Hematopoietic multipotent progenitor cell (in vitro differentiated cells): ENCODE measurements at regions not wholly inside any gene's neighbourhood (a gene's known extent, or its start where the extent isn't known, plus 50 kb on each side); places are given as distances from the start of the nearest gene placed in this dataset.
A peak's percentile ranks its signal among the peaks of the same experiment; 100 is the strongest.
"Not testable (repeated sequence)": the region's sequence is repeated elsewhere in the genome, so short reads cannot be mapped to it uniquely, and the experiment has no call there.

ENCODE experiments used
- DNase-seq, 3 donors: peaks; one replicate each; pipeline ENCODE4 v3.0.0-alpha.2; 2011 to 2015; ENCODE audit warnings: low read depth in 2 of 3, low spot score in 2 of 3

- DNase-seq = no peak
Measured at GRCh38 chr2:8118940-8119781, 562.7 kb upstream of the ID2 start.

DNA sequence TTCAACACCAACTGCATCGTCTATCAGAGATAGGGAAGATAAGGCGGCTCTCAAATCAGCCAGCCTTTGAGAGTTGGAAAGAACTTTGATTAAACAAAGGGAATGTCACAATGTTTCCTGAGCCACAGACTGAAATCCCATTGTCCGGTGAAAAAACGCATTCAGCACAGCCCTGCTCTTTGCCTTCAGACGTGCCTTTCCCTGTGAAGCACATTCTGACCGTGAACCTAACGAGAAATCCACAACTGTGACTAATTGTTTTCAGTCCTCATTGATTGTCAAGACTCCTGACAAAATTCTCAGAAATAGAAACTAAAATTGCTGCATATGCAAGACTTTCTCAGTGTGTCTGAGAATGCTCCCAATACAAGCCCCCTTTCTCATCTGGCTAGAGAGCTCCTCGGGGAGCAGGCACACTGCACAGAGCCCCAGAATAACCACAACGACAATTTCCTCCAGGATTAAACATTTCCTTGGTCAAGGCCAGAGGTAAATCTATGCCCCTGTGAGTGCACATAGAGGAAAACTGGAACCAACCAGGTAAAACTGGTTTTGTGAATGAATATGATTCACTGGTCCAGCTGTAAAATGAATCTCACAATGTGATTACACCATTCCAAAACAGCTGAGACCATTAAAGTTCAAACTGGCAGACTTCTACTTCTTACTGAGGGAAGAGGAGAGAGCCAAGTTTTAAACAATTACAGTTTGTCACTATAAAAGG lies 561.9 kb upstream of the ID2 start:
- no peak for DNase-seq

GRCh38 chr2:8120506-8120860 lies 561.4 kb upstream of the ID2 start:
- no peak for DNase-seq

DNA sequence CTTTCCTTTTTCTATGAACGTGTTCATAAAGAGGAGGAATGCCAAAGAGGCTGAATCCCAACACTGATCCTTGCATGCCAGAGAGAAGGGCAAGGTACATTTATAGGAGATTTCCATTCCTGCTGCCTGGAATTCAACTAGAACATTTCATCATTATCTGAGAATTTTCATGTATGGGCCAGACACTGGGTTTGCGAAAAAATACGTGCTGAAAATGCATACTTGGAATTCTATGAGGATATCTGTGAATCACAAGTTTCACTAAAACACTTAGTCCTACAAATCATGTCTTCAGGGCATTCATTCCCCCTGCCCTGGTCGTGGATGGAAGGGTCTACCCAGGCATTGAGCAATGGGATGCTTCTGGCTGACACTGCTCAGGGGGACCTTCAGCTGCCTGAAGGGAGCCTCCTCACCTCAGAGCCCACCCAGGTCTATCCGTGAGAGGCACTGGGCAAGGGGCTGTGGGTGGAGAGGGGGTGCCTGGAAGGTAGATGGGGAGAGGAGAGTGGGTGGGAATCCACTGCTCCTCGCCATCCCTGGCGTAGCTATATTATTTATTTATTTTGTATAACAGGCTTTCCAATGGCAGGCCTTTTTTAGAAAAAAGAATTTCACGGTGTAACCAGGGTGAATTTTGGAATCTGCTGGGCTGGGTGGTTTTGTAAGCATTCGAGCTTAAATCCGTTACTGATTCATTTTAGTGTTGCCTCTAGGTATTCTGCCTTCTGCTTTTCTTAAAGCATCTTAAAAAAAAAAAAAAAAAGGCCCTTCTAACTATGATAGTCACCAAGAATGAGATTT lies 560.6 kb upstream of the ID2 start:
- no peak for DNase-seq

- no peak for DNase-seq
Measured at GRCh38 chr2:8121826-8122513, 559.9 kb upstream of the ID2 start.

DNA sequence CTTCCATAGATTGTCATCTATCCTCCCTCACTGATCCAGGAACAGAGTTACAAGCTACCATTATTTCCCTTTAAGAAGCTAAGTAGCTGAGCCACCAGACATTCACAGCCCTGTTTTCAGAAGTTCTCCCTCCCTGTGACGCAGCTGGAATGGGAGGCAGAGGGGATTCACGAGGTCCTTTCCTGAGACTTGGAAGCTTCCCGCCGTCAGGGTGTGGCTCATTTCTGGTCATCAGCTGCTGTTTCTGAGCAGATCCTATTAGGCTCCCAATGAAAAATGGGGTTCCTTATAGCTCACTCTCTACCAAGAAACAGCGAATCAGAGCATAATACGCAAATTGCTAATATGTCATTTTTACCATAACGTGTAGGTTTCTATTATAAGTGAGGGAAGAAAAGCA lies 559.3 kb upstream of the ID2 start:
- no peak for DNase-seq

DNA sequence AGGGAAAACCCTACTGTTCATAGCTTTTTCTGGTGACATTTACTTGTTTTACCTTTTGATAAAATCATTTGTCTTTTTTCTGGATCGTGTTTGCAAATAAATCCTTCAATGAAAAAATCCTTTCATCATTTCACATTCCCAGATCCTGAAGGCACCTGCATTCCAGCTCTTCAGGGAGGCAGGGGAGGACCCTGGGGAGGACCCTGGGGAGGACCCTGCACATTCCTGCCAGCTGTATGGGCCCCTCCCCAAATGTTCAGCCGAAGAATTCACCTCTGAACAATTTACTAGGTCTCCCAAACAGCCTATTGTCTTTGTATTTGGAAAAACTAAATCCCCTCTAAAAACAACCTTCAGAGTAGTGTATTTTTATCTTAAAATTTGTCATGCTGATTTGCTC lies 558.4 kb upstream of the ID2 start:
- DNase-seq = no peak

- DNase-seq = no peak
Measured at GRCh38 chr2:8125741-8126711, 555.8 kb upstream of the ID2 start.

DNA sequence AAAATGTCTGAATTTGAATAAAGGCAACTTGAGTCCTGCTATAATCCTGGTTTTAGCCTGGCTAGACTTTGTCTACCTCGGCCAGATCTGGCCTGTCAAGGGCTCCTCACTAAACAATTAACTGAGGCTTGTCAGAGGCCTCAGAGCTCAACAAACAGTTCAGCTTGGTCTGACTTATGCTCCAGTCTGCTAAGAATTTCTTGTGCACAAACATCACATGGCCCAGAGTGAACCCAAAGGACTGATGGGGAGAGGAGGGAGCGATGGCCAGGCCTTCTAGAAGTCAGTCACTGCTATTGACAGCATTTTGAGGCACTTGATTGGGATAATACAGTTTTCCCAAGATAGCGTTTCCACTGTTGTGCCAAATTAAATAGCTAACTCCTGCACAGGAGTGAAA lies 555.1 kb upstream of the ID2 start:
- no peak for DNase-seq

DNA sequence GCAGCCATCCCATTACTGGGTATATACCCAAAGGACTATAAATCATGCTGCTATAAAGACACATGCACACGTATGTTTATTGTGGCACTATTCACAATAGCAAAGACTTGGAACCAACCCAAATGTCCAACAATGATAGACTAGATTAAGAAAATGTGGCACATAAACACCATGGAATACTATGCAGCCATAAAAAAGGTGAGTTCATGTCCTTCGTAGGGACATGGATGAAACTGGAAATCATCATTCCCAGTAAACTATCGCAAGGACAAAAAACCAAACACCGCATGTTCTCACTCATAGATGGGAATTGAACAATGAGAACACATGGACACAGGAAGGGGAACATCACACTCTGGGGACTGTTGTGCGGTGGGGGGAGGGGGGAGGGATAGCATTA lies 550.4 kb upstream of the ID2 start:
- DNase-seq = not testable (repeated sequence)

GRCh38 chr2:8132351-8132831 lies 549.5 kb upstream of the ID2 start:
- DNase-seq = no peak

GRCh38 chr2:8132879-8133278 lies 549.0 kb upstream of the ID2 start:
- no peak for DNase-seq

DNA sequence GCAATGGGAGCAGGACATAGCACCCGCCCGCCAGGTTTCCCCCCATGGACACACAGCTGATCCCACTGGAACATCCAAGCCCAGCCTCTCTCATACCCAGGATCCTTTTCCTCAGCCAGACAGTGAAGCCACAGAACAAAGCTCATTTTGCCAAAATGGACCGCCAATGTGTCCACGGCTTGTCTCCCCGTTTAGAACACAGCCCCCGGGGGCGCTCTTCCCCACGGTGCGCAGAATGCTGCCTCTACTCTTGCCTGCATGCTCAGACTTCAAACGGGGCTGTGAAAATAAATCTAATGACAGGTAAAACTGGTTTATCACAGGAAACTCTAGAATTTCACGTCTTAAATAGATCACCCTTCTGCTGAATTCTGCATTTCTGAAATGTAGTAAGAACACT lies 548.5 kb upstream of the ID2 start:
- DNase-seq = no peak

DNA sequence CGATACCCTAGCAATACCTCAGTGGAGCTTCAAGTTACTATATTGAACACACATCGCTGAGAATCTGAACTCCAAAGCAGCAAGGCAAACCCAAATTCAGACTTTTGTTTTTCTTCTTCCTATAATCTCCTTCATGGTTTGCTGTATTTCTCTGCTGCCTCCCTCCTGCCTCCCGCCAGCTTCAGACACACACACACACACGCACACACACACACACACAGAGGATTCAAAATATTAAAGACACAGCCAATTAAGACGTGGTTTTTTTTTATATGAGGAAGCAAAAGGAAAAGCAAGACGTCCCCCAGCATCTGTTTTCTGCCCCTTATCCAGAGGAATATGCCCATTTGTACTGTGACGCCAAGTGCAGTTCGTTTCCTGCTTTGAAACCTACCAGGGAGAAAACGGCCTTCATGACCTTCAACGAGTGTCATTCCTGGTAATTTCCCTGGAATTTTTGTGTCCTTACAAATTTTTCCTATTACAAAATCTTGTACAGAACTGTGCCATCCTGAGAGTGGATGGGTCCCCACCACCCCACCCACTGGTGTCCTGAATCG lies 547.9 kb upstream of the ID2 start:
- DNase-seq = peak in 1 of 3 donors; percentile 62

DNA sequence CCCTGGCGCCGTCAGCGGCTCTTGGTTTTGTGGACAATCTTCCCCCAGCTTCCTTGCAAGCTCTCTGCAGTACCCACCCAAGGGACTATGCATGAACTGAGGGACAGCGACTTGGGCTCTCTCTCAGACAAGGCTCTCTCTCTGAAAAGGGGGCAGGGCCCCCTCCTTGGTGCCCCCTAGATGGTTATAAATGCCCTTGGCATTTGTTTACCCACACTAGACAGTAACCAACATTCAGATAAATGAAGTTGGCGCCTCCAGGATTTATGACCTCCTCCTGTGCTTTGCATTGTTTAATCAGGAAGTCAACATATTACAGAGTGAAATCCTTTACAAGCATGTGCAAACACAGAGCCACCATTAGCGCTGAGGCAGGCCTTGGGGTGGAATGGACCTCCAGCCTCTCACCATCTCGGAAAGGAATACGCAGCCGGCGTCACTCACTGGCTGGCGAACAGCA lies 547.4 kb upstream of the ID2 start:
- DNase-seq = peak in 1 of 3 donors; percentile 29

DNA sequence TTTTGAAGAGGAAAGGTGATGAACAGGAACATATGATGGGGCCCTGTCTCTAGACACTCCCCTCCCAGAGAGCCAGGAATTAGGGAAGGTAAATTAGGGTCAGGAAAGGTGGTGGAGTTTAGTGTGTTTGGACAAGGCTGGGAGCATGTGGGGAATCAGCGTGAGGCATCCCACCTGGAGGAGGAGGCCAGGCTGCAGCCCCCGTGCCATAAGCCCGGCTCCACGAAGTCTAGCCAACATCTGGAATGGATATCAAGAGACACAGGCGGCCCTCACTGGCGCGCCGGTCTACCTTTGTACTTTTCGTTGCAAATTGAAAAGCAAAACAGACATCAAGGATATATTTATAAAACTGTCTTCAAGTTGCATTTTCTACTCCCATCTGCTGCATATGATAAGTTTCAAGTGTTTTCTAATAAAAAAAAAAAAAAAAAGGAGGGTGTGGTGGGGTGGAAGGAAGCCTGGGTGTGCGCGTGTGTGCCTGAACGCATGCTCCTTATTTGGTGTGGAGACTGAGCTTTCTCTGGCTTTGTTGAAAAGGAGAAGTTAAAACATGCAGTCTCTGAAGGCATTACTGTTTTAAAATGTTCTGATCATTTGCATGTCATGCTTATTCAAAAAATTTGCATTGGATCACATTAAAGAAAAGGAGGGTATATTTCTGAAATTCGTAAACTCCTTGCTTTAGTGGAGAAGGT lies 546.7 kb upstream of the ID2 start:
- DNase-seq = peak in 2 of 3 donors; percentile 70 to 89

- DNase-seq = peak in 1 of 3 donors; percentile 12
Measured at GRCh38 chr2:8137801-8138200, 544.1 kb upstream of the ID2 start.

GRCh38 chr2:8138525-8138922 lies 543.3 kb upstream of the ID2 start:
- DNase-seq = no peak
